Astrocyte (in vitro differentiated cells and primary cell): ENCODE measurements at regions not wholly inside any gene's neighbourhood (a gene's known extent, or its start where the extent isn't known, plus 50 kb on each side); places are given as distances from the start of the nearest gene placed in this dataset.

ENCODE experiments used
- DNase-seq: peaks from one replicate; pipeline ENCODE4 v3.0.0-alpha.2; 2010; ENCODE audit warnings: low read depth
- FAIRE-seq: peaks from 2 replicates; lab custom pipeline; 2011; peaks lifted over from hg19 to GRCh38; lab: Jason Lieb, UNC
- H2AFZ ChIP-seq: 2 replicates; pipeline ENCODE4 v1.6.0; 2012; ENCODE audit warnings: low read depth, low read length, inconsistent platforms
- H3K27ac ChIP-seq: 2 replicates; pipeline ENCODE4 v1.5.1; 2011; ENCODE audit warnings: low read depth, low read length, inconsistent platforms
- H3K27me3 ChIP-seq: 2 replicates; pipeline ENCODE4 v1.6.0; 2011; ENCODE audit warnings: low read length, inconsistent platforms; ENCODE audit not compliant: insufficient read depth
- H3K36me3 ChIP-seq: 2 replicates; pipeline ENCODE4 v1.5.1; 2011; ENCODE audit warnings: low read length, inconsistent platforms; ENCODE audit not compliant: insufficient read depth
- H3K4me1 ChIP-seq: 2 replicates; pipeline ENCODE4 v1.5.1; 2011; ENCODE audit warnings: low read length, inconsistent platforms; ENCODE audit not compliant: insufficient read depth
- H3K4me2 ChIP-seq: 2 replicates; pipeline ENCODE4 v1.6.0; 2012; ENCODE audit warnings: low read length, inconsistent platforms
- H3K4me3 ChIP-seq: 2 replicates; pipeline ENCODE4 v1.5.1; 2011; ENCODE audit warnings: low read depth, mild to moderate bottlenecking, low read length, inconsistent platforms; ENCODE audit not compliant: insufficient read depth
- H3K79me2 ChIP-seq: 2 replicates; pipeline ENCODE4 v1.6.0; 2012; ENCODE audit warnings: mild to moderate bottlenecking, low read length, inconsistent platforms; ENCODE audit not compliant: insufficient read depth
- H3K9ac ChIP-seq: 2 replicates; pipeline ENCODE4 v1.6.0; 2012; ENCODE audit warnings: mild to moderate bottlenecking, low read length, inconsistent platforms
- H3K9me3 ChIP-seq: 2 replicates; pipeline ENCODE4 v1.5.1; 2012; ENCODE audit warnings: low read depth, mild to moderate bottlenecking, low read length, inconsistent platforms; ENCODE audit not compliant: insufficient read depth
- H4K20me1 ChIP-seq: 2 replicates; pipeline ENCODE4 v1.6.0; 2012; ENCODE audit warnings: low read length, inconsistent platforms; ENCODE audit not compliant: insufficient read depth
- H3K27ac Mint-ChIP-seq: one replicate; pipeline ENCODE4 v1.8.0; 2021; ENCODE audit warnings: mild to moderate bottlenecking, mixed read lengths; ENCODE audit not compliant: unreplicated experiment
- H3K27me3 Mint-ChIP-seq: one replicate; pipeline ENCODE4 v1.8.0; 2021; ENCODE audit warnings: low read depth, mixed read lengths; ENCODE audit not compliant: unreplicated experiment
- H3K36me3 Mint-ChIP-seq: one replicate; pipeline ENCODE4 v1.8.0; 2021; ENCODE audit warnings: low read depth, mixed read lengths; ENCODE audit not compliant: unreplicated experiment
- H3K4me1 Mint-ChIP-seq: one replicate; pipeline ENCODE4 v1.8.0; 2021; ENCODE audit warnings: low read depth, mixed read lengths; ENCODE audit not compliant: unreplicated experiment
- H3K4me3 Mint-ChIP-seq: one replicate; pipeline ENCODE4 v1.8.0; 2021; ENCODE audit warnings: mild to moderate bottlenecking, moderate library complexity, mixed read lengths; ENCODE audit not compliant: unreplicated experiment
- H3K9me3 Mint-ChIP-seq: one replicate; pipeline ENCODE4 v1.8.0; 2021; ENCODE audit warnings: mild to moderate bottlenecking, mixed read lengths; ENCODE audit not compliant: unreplicated experiment
- EZH2 ChIP-seq: IDR thresholded peaks from 2 replicates; pipeline ENCODE4 v1.6.1; 2012; ENCODE audit warnings: mild to moderate bottlenecking, low read length, inconsistent platforms; ENCODE audit not compliant: insufficient read depth
- TF ChIP-seq, protein P1 (sequence below): IDR thresholded peaks from 2 replicates; pipeline ENCODE4 v1.5.1; 2011; ENCODE audit warnings: low read depth, mild to moderate bottlenecking, inconsistent platforms, low read length, moderate library complexity; ENCODE audit not compliant: insufficient read depth

- Mint-ChIP-seq H3K27me3 (no peaks in the 10 kb centered on the region), H3K36me3 (no peaks in the 10 kb centered on the region), H3K27ac (no peak overlapping the region), H3K4me3 (no peak overlapping the region), H3K9me3 (peaks cover 3% of the 10 kb centered on the region), H3K4me1 (peaks cover 23% of the 10 kb centered on the region)
- Histone ChIP-seq H3K36me3 (no peaks in the 10 kb centered on the region), H3K9ac (no peak overlapping the region), H3K4me3 (no peak overlapping the region), H3K79me2 (no peaks in the 10 kb centered on the region), H3K4me1 (no peaks in the 10 kb centered on the region), H3K4me2 (no peak overlapping the region), H3K27ac (no peak overlapping the region), H2AFZ (no peak overlapping the region), H3K9me3 (no peaks in the 10 kb centered on the region), H4K20me1 (no peaks in the 10 kb centered on the region), H3K27me3 (no peaks in the 10 kb centered on the region)
- TF ChIP-seq EZH2: no peak
- TF ChIP-seq, protein P1, sequence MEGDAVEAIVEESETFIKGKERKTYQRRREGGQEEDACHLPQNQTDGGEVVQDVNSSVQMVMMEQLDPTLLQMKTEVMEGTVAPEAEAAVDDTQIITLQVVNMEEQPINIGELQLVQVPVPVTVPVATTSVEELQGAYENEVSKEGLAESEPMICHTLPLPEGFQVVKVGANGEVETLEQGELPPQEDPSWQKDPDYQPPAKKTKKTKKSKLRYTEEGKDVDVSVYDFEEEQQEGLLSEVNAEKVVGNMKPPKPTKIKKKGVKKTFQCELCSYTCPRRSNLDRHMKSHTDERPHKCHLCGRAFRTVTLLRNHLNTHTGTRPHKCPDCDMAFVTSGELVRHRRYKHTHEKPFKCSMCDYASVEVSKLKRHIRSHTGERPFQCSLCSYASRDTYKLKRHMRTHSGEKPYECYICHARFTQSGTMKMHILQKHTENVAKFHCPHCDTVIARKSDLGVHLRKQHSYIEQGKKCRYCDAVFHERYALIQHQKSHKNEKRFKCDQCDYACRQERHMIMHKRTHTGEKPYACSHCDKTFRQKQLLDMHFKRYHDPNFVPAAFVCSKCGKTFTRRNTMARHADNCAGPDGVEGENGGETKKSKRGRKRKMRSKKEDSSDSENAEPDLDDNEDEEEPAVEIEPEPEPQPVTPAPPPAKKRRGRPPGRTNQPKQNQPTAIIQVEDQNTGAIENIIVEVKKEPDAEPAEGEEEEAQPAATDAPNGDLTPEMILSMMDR: no peak
- FAIRE-seq (no peak), DNase-seq (no peak)
Observed at GRCh38 chr5:124551939-124552279, 194.5 kb downstream of the ZNF608 start.

- Histone ChIP-seq H3K9me3 (no peaks in the 10 kb centered on the region), H3K4me2 (no peak overlapping the region), H4K20me1 (no peaks in the 10 kb centered on the region), H3K4me3 (no peak overlapping the region), H3K9ac (no peak overlapping the region), H3K4me1 (no peaks in the 10 kb centered on the region), H2AFZ (no peak overlapping the region), H3K27me3 (no peaks in the 10 kb centered on the region), H3K79me2 (no peaks in the 10 kb centered on the region), H3K36me3 (no peaks in the 10 kb centered on the region), H3K27ac (no peak overlapping the region)
- H3K9me3 Mint-ChIP-seq: peaks cover 3% of the 10 kb centered on the region
- peaks cover 23% of the 10 kb centered on the region for H3K4me1 Mint-ChIP-seq
- H3K27me3 Mint-ChIP-seq: no peaks in the 10 kb centered on the region
- DNase-seq (no peak), FAIRE-seq (no peak)
- H3K36me3 Mint-ChIP-seq: no peaks in the 10 kb centered on the region
- no peak overlapping the region for H3K4me3 Mint-ChIP-seq
- TF ChIP-seq EZH2: no peak
- TF ChIP-seq, protein P1: no peak
- no peak overlapping the region for H3K27ac Mint-ChIP-seq
Observed at GRCh38 chr5:124550731-124551130, 195.7 kb downstream of the ZNF608 start.

GRCh38 chr5:124549891-124550436, 196.5 kb downstream of the ZNF608 start:
- H3K27ac Mint-ChIP-seq: no peak overlapping the region
- TF ChIP-seq EZH2: no peak
- TF ChIP-seq, protein P1: no peak
- FAIRE-seq: no peak

More at GRCh38 chr5:124549891-124550436, 196.5 kb downstream of the ZNF608 start:
- Mint-ChIP-seq H3K4me3 (no peak overlapping the region), H3K4me1 (peaks cover 17% of the 10 kb centered on the region), H3K9me3 (peaks cover 3% of the 10 kb centered on the region), H3K36me3 (no peaks in the 10 kb centered on the region), H3K27me3 (no peaks in the 10 kb centered on the region)
- no peaks in the 10 kb centered on the region for H3K79me2 ChIP-seq
- H3K27me3 ChIP-seq: no peaks in the 10 kb centered on the region
- H3K27ac ChIP-seq: no peak overlapping the region
- H3K4me2 ChIP-seq: no peak overlapping the region
- H3K4me3 ChIP-seq: no peak overlapping the region
- H3K4me1 ChIP-seq: no peaks in the 10 kb centered on the region
- H3K36me3 ChIP-seq: no peaks in the 10 kb centered on the region
- H4K20me1 ChIP-seq: no peaks in the 10 kb centered on the region
- no peaks in the 10 kb centered on the region for H3K9me3 ChIP-seq
- H2AFZ ChIP-seq: no peak overlapping the region
- H3K9ac ChIP-seq: no peak overlapping the region
- DNase-seq: no peak
